B cell (primary cell): ENCODE measurements at regions not wholly inside any gene's neighbourhood (a gene's known extent, or its start where the extent isn't known, plus 50 kb on each side); places are given as distances from the start of the nearest gene placed in this dataset.

Experiments
- ATAC-seq: fragments of 200-7000 bp; cut with Tn5 transposase; one replicate; pipeline ENCODE4 v1.10.0; 2021; ENCODE audit warnings: low read depth, mild to moderate bottlenecking, moderate number of reproducible peaks, moderate library complexity
- CTCF ChIA-PET: fragments of 350-600 bp; sonication (Branson Sonifier 250); formaldehyde crosslinking; loops from one replicate; lab custom pipeline; 2021; ENCODE audit warnings: antibody characterized with exemption, inconsistent platforms; lab: Charles Lee
- POLR2A ChIA-PET: fragments of 350-600 bp; sonication (Branson Sonifier 250); formaldehyde crosslinking; loops from one replicate; lab custom pipeline; 2021; ENCODE audit warnings: antibody characterized with exemption; lab: Charles Lee
- DNase-seq: peaks from one replicate; pipeline ENCODE4 v3.0.0; 2013
- H2AFZ ChIP-seq: 2 replicates; pipeline ENCODE4 v1.6.1; 2012; ENCODE audit warnings: mild to moderate bottlenecking, low read depth, low read length; ENCODE audit not compliant: insufficient read depth, poor library complexity, severe bottlenecking
- H3K27ac ChIP-seq, 2 donors: 1 replicate in 1 of 2; 2 replicates in 1 of 2; pipeline ENCODE4 v1.5.1; 2012 to 2013; ENCODE audit warnings: low read length in 2 of 2, mild to moderate bottlenecking in 2 of 2, moderate library complexity in 1 of 2
- H3K27me3 ChIP-seq, 4 experiments: fragments of 200-600 bp in 1 of 4; sonication (generic) in 1 of 4; replicated peaks in 1 of 4; 1 replicate in 2 of 4; 2 replicates in 2 of 4; pipeline versions ENCODE4 v1.6.1 to v1.7.0; 2013 to 2016; ENCODE audit warnings: low read length in 3 of 4, mild to moderate bottlenecking in 2 of 4, mixed read lengths in 1 of 4, moderate library complexity in 1 of 4; ENCODE audit not compliant: insufficient read depth in 4 of 4, control insufficient read depth in 3 of 4; ENCODE audit errors: control extremely low read depth in 1 of 4
- H3K36me3 ChIP-seq, 2 experiments: replicated peaks in 1 of 2; 1 replicate in 1 of 2; 2 replicates in 1 of 2; pipeline versions ENCODE4 v1.6.1 to v1.7.1; 2013; ENCODE audit warnings: low read length in 1 of 2; ENCODE audit not compliant: insufficient read depth in 2 of 2, control insufficient read depth in 1 of 2; ENCODE audit errors: control extremely low read depth in 1 of 2, extremely low read depth in 1 of 2
- H3K4me1 ChIP-seq, 2 donors: fragments of 200-600 bp in 1 of 2; sonication (generic) in 1 of 2; 1 replicate in 1 of 2; 2 replicates in 1 of 2; pipeline versions ENCODE4 v1.5.1 to v1.6.1; 2013 to 2017; ENCODE audit warnings: low read length in 2 of 2; ENCODE audit not compliant: control insufficient read depth in 2 of 2, insufficient read depth in 2 of 2
- H3K4me2 ChIP-seq: replicated peaks from 2 replicates; pipeline ENCODE3; 2012; ENCODE audit warnings: mild to moderate bottlenecking, low read depth, low read length; ENCODE audit not compliant: poor library complexity, severe bottlenecking
- H3K4me3 ChIP-seq, 5 experiments: fragments of 200-600 bp in 1 of 5; sonication (generic) in 1 of 5; 1 replicate in 3 of 5; 2 replicates in 2 of 5; pipeline versions ENCODE4 v1.5.1 to v1.7.0; 2011 to 2016; ENCODE audit warnings: low read length in 4 of 5, mild to moderate bottlenecking in 4 of 5, low read depth in 2 of 5, control low read depth in 1 of 5, moderate library complexity in 1 of 5; ENCODE audit not compliant: insufficient read depth in 1 of 5; ENCODE audit errors: control extremely low read depth in 1 of 5, extremely low read depth in 1 of 5
- H3K79me2 ChIP-seq: fragments of 200-600 bp; sonication (generic); one replicate; pipeline ENCODE4 v1.6.0; 2016; ENCODE audit warnings: low read length; ENCODE audit not compliant: control insufficient read depth, insufficient read depth
- H3K9ac ChIP-seq: fragments of 200-600 bp; sonication (generic); 2 replicates; pipeline ENCODE4 v1.6.1; 2017; ENCODE audit warnings: mild to moderate bottlenecking, low read length, moderate library complexity
- H3K9me3 ChIP-seq, 3 donors: one replicate each; pipeline versions ENCODE4 v1.6.1 to v1.7.1; 2013; ENCODE audit warnings: low read length in 2 of 3; ENCODE audit not compliant: control insufficient read depth in 2 of 3, insufficient read depth in 1 of 3; ENCODE audit errors: control extremely low read depth in 1 of 3
- H4K20me1 ChIP-seq: 2 replicates; pipeline ENCODE4 v1.6.0; 2012; ENCODE audit warnings: mild to moderate bottlenecking, low read length; ENCODE audit not compliant: insufficient read depth, control insufficient read depth, poor library complexity, severe bottlenecking
- H3K27ac Mint-ChIP-seq: one replicate; pipeline ENCODE4 v1.8.0; 2021; ENCODE audit warnings: mixed read lengths
- H3K27me3 Mint-ChIP-seq: one replicate; pipeline ENCODE4 v1.8.0; 2021; ENCODE audit warnings: mixed read lengths
- H3K4me1 Mint-ChIP-seq: one replicate; pipeline ENCODE4 v1.8.0; 2021; ENCODE audit warnings: mixed read lengths
- H3K4me3 Mint-ChIP-seq: one replicate; pipeline ENCODE4 v1.8.0; 2021; ENCODE audit warnings: mixed read lengths
- H3K9me3 Mint-ChIP-seq: one replicate; pipeline ENCODE4 v1.8.0; 2022; ENCODE audit warnings: mixed read lengths; ENCODE audit not compliant: insufficient read depth
- EZH2 ChIP-seq: IDR thresholded peaks from 2 replicates; pipeline ENCODE4 v1.6.1; 2012; ENCODE audit warnings: borderline replicate concordance, low read depth, mild to moderate bottlenecking, moderate library complexity, low read length; ENCODE audit not compliant: insufficient read depth, poor library complexity, severe bottlenecking
- WGBS: methylation state at CpG from one replicate; pipeline ENCODE4 v1.1.5; 2013; ENCODE audit warnings: missing lambda C conversion rate; ENCODE audit not compliant: insufficient coverage; 5-methylcytosine and 5-hydroxymethylcytosine counted together
- intact Hi-C: fragments of 100-400 bp; cut with micrococcal nuclease; formaldehyde crosslinking; loops from one replicate; pipeline ENCODE4 v1.10.0; 2022
- TF ChIP-seq, protein P1 (sequence below): fragments of 200-600 bp; IDR thresholded peaks from one replicate; pipeline ENCODE4 v1.8.0; 2022; ENCODE audit warnings: antibody characterized with exemption, mild to moderate bottlenecking

DNA sequence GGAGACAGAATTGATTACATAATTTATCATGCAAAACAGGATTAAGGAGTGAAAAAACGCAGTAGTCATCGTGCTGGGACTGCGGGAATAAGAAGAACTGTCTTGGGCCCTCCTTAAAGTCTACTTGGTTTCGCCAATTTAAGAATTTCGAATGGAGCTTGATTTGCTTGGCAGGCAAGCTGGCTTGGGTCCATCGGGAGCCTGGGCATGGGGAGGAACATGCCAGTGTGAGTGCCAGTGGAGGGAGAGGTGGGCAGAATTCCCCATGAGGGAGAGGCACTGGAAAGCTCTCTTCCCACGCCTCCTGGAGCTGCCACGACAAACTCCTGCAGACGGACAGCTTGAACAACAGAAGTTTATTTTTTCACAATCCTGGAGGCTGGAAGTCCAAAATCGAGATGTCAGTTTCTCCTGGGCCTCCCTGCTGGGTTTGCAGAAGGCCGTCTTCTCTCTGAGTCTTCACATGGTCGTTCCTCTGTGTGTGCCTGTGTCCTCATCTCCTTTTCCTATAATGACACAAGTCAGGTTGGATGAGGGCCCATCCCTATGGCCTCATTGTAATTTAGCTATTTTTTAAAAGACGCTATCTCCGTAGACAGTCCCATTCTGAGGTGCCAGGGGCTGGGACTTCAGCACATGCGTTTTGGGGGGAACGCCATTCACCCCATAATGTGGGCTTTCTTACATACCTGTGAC lies 528.7 kb upstream of the DPP6 start:
- CTCF ChIA-PET, result no interaction called here
- 83% methylated on average over 16 of the region's 16 CpGs for WGBS

DNA sequence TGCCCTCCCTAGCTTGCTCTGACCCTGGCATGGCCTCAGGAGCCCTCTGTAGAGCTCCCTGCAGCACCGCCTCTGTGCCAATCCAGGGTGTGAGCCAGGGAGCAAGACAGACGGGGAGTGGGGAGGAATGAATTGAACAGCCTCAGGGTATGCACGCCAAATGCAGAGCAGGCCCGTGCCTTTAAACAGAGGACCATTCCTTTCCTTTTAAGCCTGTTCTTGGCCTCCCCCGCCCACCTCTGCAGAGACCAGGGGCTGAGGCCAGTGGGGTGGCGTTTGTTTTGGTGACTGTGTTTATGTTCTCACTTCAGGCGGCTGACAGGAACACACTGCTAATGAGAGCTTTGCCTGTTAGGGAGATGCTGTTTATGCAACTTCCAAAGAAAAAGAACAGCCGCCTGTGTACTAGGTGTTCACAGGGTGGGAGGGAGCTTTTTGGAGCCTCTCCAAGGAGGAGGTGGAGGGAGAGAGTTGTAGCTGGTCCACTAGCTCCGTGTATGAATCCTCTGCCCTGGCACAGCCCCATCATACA lies 528.1 kb upstream of the DPP6 start:
- no peaks in the 10 kb centered on the region for H3K36me3 ChIP-seq
- H3K4me1 Mint-ChIP-seq, result no peaks in the 10 kb centered on the region
- no peak overlapping the region for H2AFZ ChIP-seq
- ChIA-PET POLR2A (no interaction called here), CTCF (no interaction called here)
- H3K9me3 ChIP-seq, result peaks cover 0 to 23% (median 0%) of the 10 kb centered on the region in 3 donors
- no peaks in the 10 kb centered on the region for H3K27me3 ChIP-seq
- H3K9me3 Mint-ChIP-seq, result peaks cover 2% of the 10 kb centered on the region
- no peak for ATAC-seq
- H3K9ac ChIP-seq, result no peak overlapping the region
- DNase-seq, result no peak
- no peaks in the 10 kb centered on the region for H3K4me1 ChIP-seq
- H3K27me3 Mint-ChIP-seq, result no peaks in the 10 kb centered on the region
- H3K79me2 ChIP-seq, result no peaks in the 10 kb centered on the region
- no peak overlapping the region for H3K27ac Mint-ChIP-seq
- WGBS, result 39% methylated on average over 3 of the region's 9 CpGs
- H3K4me3 ChIP-seq, result no peak overlapping the region
- H3K4me2 ChIP-seq, result no peak overlapping the region
- TF ChIP-seq, protein P1, sequence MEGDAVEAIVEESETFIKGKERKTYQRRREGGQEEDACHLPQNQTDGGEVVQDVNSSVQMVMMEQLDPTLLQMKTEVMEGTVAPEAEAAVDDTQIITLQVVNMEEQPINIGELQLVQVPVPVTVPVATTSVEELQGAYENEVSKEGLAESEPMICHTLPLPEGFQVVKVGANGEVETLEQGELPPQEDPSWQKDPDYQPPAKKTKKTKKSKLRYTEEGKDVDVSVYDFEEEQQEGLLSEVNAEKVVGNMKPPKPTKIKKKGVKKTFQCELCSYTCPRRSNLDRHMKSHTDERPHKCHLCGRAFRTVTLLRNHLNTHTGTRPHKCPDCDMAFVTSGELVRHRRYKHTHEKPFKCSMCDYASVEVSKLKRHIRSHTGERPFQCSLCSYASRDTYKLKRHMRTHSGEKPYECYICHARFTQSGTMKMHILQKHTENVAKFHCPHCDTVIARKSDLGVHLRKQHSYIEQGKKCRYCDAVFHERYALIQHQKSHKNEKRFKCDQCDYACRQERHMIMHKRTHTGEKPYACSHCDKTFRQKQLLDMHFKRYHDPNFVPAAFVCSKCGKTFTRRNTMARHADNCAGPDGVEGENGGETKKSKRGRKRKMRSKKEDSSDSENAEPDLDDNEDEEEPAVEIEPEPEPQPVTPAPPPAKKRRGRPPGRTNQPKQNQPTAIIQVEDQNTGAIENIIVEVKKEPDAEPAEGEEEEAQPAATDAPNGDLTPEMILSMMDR, result no peak
- TF ChIP-seq EZH2, result no peak
- H3K27ac ChIP-seq, result no peak overlapping the region
- H3K4me3 Mint-ChIP-seq, result no peak overlapping the region
- intact Hi-C loops, result no loop called here
- no peaks in the 10 kb centered on the region for H4K20me1 ChIP-seq

More for the DNA sequence above, 528.7 kb upstream of the DPP6 start:
- Histone ChIP-seq H3K4me3 (no peak overlapping the region), H3K9me3 (peaks cover 0 to 22% (median 0%) of the 10 kb centered on the region in 3 donors), H4K20me1 (no peaks in the 10 kb centered on the region), H3K36me3 (no peaks in the 10 kb centered on the region), H3K79me2 (no peaks in the 10 kb centered on the region), H3K9ac (no peak overlapping the region), H2AFZ (no peak overlapping the region), H3K27ac (no peak overlapping the region), H3K4me1 (no peaks in the 10 kb centered on the region), H3K27me3 (no peaks in the 10 kb centered on the region), H3K4me2 (no peak overlapping the region)
- H3K4me1 Mint-ChIP-seq, result no peaks in the 10 kb centered on the region
- no peak for DNase-seq
- ATAC-seq, result no peak
- intact Hi-C loops, result no loop called here
- no peaks in the 10 kb centered on the region for H3K27me3 Mint-ChIP-seq
- POLR2A ChIA-PET, result no interaction called here
- H3K4me3 Mint-ChIP-seq, result no peak overlapping the region
- H3K9me3 Mint-ChIP-seq, result peaks cover 2% of the 10 kb centered on the region
- no peak overlapping the region for H3K27ac Mint-ChIP-seq
- TF ChIP-seq, protein P1, result no peak
- TF ChIP-seq EZH2, result no peak
